ENCODE measurements at regions not wholly inside any gene's neighbourhood (a gene's known extent, or its start where the extent isn't known, plus 50 kb on each side); places are given as distances from the start of the nearest gene placed in this dataset.

- intact Hi-C loops (cut with micrococcal nuclease): no loop called here
- Histone ChIP-seq H3K9me3 (replicated peaks; ENCODE audit: control insufficient read depth, insufficient read depth, low read length) (no peaks in the 10 kb centered on the region), H3K79me2 (ENCODE audit: control insufficient read depth, insufficient read depth, low read length) (no peaks in the 10 kb centered on the region), H3K36me3 (ENCODE audit: control insufficient read depth in 2 of 2, extremely low read depth in 1 of 2, insufficient read depth in 2 of 2, low read length in 2 of 2) (no peaks in the 10 kb centered on the region), H3K9me1 (replicated peaks; ENCODE audit: control insufficient read depth, extremely low read depth, insufficient read depth, low read length) (no peaks in the 10 kb centered on the region), H3K4me1 (ENCODE audit: control insufficient read depth, extremely low read depth, insufficient read depth, low read length) (no peaks in the 10 kb centered on the region), H3K27ac (ENCODE audit: insufficient read depth, low read depth, low read length) (no peak overlapping the region), H4K20me1 (replicated peaks; ENCODE audit: control insufficient read depth, extremely low read depth, insufficient read depth, low read length) (no peaks in the 10 kb centered on the region), H3K27me3 (ENCODE audit: control insufficient read depth in 2 of 2, insufficient read depth in 2 of 2, low read length in 2 of 2) (no peaks in the 10 kb centered on the region), H3K4me3 (replicated peaks in 1 of 3; ENCODE audit: insufficient read depth in 1 of 3, low read depth in 1 of 3, low read length in 3 of 3) (no peak overlapping the region), H3K4me2 (ENCODE audit: insufficient read depth, low read length) (no peak overlapping the region), H3K9ac (replicated peaks; ENCODE audit: extremely low read depth, insufficient read depth, low read length) (no peak overlapping the region), H2AFZ (ENCODE audit: low read depth, low read length) (no peak overlapping the region)
- FAIRE-seq (no peak), DNase-seq (ENCODE audit: low read depth, low spot score) (no peak)
- no TSS peak for BruUV-seq (replicated peaks)
- dilution Hi-C loops (cut with MboI; ENCODE audit: extremely low pct_ligation_motif_present, low sequenced_read_pairs): no loop called here
- CTCF ChIA-PET: no interaction called here
- TF ChIP-seq FOS (IDR thresholded peaks at IDR 0.05; ENCODE audit: borderline replicate concordance, insufficient read depth, low read length) (no peak), CTCF (IDR thresholded peaks at IDR 0.05; ENCODE audit: extremely low read depth in 1 of 2, insufficient read depth in 1 of 2, low read depth in 1 of 2, low read length in 2 of 2) (no peak), JUN (IDR thresholded peaks at IDR 0.05; ENCODE audit: borderline replicate concordance, insufficient read depth, insufficient read length, low read depth) (no peak), POLR2A (IDR thresholded peaks at IDR 0.05; ENCODE audit: low read depth, low read length) (no peak), MYC (IDR thresholded peaks at IDR 0.05; ENCODE audit: low read depth, low read length) (no peak), MAX (IDR thresholded peaks at IDR 0.05; ENCODE audit: insufficient read depth, insufficient read length) (no peak), POLR2AphosphoS5 (IDR thresholded peaks at IDR 0.05; ENCODE audit: insufficient read depth, low read depth, low read length) (no peak), GATA2 (IDR thresholded peaks at IDR 0.05; ENCODE audit: insufficient read depth, insufficient read length, low read depth, low read length) (no peak), EZH2 (IDR thresholded peaks at IDR 0.05; ENCODE audit: borderline replicate concordance, low read depth, low read length, severe bottlenecking) (no peak)
- POLR2A ChIA-PET: no interaction called here
Observed at GRCh38 chr2:30024281-30024680, 102.9 kb upstream of the ALK start.

All from endothelial cell of umbilical vein (primary cell).